ENCODE measurements at regions not wholly inside any gene's neighbourhood (a gene's known extent, or its start where the extent isn't known, plus 50 kb on each side); places are given as distances from the start of the nearest gene placed in this dataset.

DNA sequence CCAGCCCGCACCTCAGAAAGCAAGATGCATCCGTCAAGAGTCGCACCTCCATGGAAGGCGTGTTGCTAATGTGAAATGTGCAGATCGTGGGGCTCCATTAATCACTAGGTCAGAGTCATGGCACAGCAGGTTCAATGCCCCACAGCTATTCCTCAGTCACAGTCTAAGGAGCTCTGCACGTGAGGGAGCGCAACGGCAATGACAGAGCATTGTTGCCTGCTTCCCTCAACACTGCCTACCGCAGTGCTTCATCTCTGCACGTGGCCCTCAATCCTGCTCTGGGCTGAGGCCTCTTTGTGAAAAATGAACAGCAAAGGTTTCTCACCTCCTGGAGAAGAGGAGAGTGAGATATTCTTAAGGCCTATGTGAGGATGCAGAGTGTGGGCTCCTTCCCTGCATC is 995.2 kb upstream of the TMEM132C start:
- H3K4me1 Mint-ChIP-seq: no peaks in the 10 kb centered on the region
- WGBS (ENCODE audit: insufficient coverage): 100% methylated on average over 5 of the region's 10 CpGs
- H3K9me3 ChIP-seq (ENCODE audit: control extremely low read depth in 1 of 3, control insufficient read depth in 2 of 3, insufficient read depth in 1 of 3, low read length in 2 of 3): peaks cover 0 to 5% (median 0%) of the 10 kb centered on the region in 3 donors
- H3K4me2 ChIP-seq (replicated peaks; ENCODE audit: low read depth, low read length, poor library complexity, severe bottlenecking): no peak overlapping the region
- ATAC-seq (ENCODE audit: low read depth) (no peak), DNase-seq (no peak)
- H3K4me3 ChIP-seq (ENCODE audit: control extremely low read depth in 1 of 5, extremely low read depth in 1 of 5, insufficient read depth in 1 of 5, low read depth in 2 of 5, low read length in 4 of 5): no peak overlapping the region
- H4K20me1 ChIP-seq (ENCODE audit: control insufficient read depth, insufficient read depth, low read length, poor library complexity, severe bottlenecking): no peaks in the 10 kb centered on the region
- H3K9ac ChIP-seq (ENCODE audit: low read length): no peak overlapping the region
- intact Hi-C loops (cut with micrococcal nuclease): no loop called here
- no peaks in the 10 kb centered on the region for H3K27me3 Mint-ChIP-seq
- H3K36me3 ChIP-seq (replicated peaks in 1 of 2; ENCODE audit: control extremely low read depth in 1 of 2, control insufficient read depth in 1 of 2, extremely low read depth in 1 of 2, insufficient read depth in 2 of 2, low read length in 1 of 2): no peaks in the 10 kb centered on the region
- POLR2A ChIA-PET: no interaction called here
- H3K27ac Mint-ChIP-seq: no peak overlapping the region
- TF ChIP-seq EZH2 (IDR thresholded peaks at IDR 0.05; ENCODE audit: borderline replicate concordance, insufficient read depth, low read depth, low read length, poor library complexity, severe bottlenecking): no peak
- TF ChIP-seq, protein P1, sequence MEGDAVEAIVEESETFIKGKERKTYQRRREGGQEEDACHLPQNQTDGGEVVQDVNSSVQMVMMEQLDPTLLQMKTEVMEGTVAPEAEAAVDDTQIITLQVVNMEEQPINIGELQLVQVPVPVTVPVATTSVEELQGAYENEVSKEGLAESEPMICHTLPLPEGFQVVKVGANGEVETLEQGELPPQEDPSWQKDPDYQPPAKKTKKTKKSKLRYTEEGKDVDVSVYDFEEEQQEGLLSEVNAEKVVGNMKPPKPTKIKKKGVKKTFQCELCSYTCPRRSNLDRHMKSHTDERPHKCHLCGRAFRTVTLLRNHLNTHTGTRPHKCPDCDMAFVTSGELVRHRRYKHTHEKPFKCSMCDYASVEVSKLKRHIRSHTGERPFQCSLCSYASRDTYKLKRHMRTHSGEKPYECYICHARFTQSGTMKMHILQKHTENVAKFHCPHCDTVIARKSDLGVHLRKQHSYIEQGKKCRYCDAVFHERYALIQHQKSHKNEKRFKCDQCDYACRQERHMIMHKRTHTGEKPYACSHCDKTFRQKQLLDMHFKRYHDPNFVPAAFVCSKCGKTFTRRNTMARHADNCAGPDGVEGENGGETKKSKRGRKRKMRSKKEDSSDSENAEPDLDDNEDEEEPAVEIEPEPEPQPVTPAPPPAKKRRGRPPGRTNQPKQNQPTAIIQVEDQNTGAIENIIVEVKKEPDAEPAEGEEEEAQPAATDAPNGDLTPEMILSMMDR (IDR thresholded peaks at IDR 0.05): no peak
- H3K4me3 Mint-ChIP-seq: no peak overlapping the region
- H2AFZ ChIP-seq (ENCODE audit: insufficient read depth, low read depth, low read length, poor library complexity, severe bottlenecking): no peak overlapping the region
- H3K79me2 ChIP-seq (ENCODE audit: control insufficient read depth, insufficient read depth, low read length): no peaks in the 10 kb centered on the region
- H3K27ac ChIP-seq (ENCODE audit: low read length in 2 of 2): no peak overlapping the region
- no peaks in the 10 kb centered on the region for H3K9me3 Mint-ChIP-seq (ENCODE audit: insufficient read depth)
- H3K27me3 ChIP-seq (replicated peaks in 1 of 4; ENCODE audit: control extremely low read depth in 1 of 4, control insufficient read depth in 3 of 4, insufficient read depth in 4 of 4, low read length in 3 of 4): no peaks in the 10 kb centered on the region
- CTCF ChIA-PET: no interaction called here
- H3K4me1 ChIP-seq (ENCODE audit: control insufficient read depth in 2 of 2, insufficient read depth in 2 of 2, low read length in 2 of 2): no peaks in the 10 kb centered on the region

DNA sequence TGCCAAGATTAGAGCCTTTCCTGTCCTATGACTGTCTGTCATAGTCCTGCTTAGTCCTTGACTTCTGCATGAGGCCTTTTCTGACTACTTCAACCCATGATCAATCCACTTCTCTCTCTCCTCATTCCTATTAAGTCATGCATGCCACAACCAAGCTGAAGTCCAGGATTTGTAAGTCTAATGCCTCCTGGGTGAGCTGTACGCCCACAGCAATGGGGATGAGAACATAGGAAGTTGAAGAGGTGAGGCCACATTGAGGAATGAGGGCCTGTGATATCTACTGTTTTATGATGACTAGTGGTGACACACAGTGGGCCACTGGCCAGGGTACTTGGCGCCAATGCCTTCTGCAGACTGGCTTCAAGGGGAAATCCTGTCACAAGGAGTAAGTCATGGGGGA is 994.1 kb upstream of the TMEM132C start:
- H3K9me3 Mint-ChIP-seq (ENCODE audit: insufficient read depth): no peaks in the 10 kb centered on the region
- POLR2A ChIA-PET: no interaction called here

More for the DNA sequence above, 994.1 kb upstream of the TMEM132C start:
- no peaks in the 10 kb centered on the region for H3K79me2 ChIP-seq (ENCODE audit: control insufficient read depth, insufficient read depth, low read length)
- TF ChIP-seq, protein P1 (IDR thresholded peaks at IDR 0.05): no peak
- no peak for TF ChIP-seq EZH2 (IDR thresholded peaks at IDR 0.05; ENCODE audit: borderline replicate concordance, insufficient read depth, low read depth, low read length, poor library complexity, severe bottlenecking)
- CTCF ChIA-PET: no interaction called here
- no peak overlapping the region for H3K27ac ChIP-seq (ENCODE audit: low read length in 2 of 2)
- no peaks in the 10 kb centered on the region for H3K27me3 ChIP-seq (replicated peaks in 1 of 4; ENCODE audit: control extremely low read depth in 1 of 4, control insufficient read depth in 3 of 4, insufficient read depth in 4 of 4, low read length in 3 of 4)
- WGBS (ENCODE audit: insufficient coverage): 94% methylated on average over 2 of the region's 2 CpGs
- ATAC-seq (ENCODE audit: low read depth) (no peak), DNase-seq (no peak)
- no peaks in the 10 kb centered on the region for H4K20me1 ChIP-seq (ENCODE audit: control insufficient read depth, insufficient read depth, low read length, poor library complexity, severe bottlenecking)
- intact Hi-C loops (cut with micrococcal nuclease): no loop called here
- H2AFZ ChIP-seq (ENCODE audit: insufficient read depth, low read depth, low read length, poor library complexity, severe bottlenecking): no peak overlapping the region
- no peaks in the 10 kb centered on the region for H3K36me3 ChIP-seq (replicated peaks in 1 of 2; ENCODE audit: control extremely low read depth in 1 of 2, control insufficient read depth in 1 of 2, extremely low read depth in 1 of 2, insufficient read depth in 2 of 2, low read length in 1 of 2)
- no peak overlapping the region for H3K4me3 Mint-ChIP-seq
- H3K27me3 Mint-ChIP-seq: no peaks in the 10 kb centered on the region
- no peaks in the 10 kb centered on the region for H3K4me1 ChIP-seq (ENCODE audit: control insufficient read depth in 2 of 2, insufficient read depth in 2 of 2, low read length in 2 of 2)
- no peak overlapping the region for H3K4me3 ChIP-seq (ENCODE audit: control extremely low read depth in 1 of 5, extremely low read depth in 1 of 5, insufficient read depth in 1 of 5, low read depth in 2 of 5, low read length in 4 of 5)
- no peak overlapping the region for H3K27ac Mint-ChIP-seq
- H3K4me1 Mint-ChIP-seq: no peaks in the 10 kb centered on the region
- H3K9me3 ChIP-seq (ENCODE audit: control extremely low read depth in 1 of 3, control insufficient read depth in 2 of 3, insufficient read depth in 1 of 3, low read length in 2 of 3): peaks cover 0 to 7% (median 0%) of the 10 kb centered on the region in 3 donors
- H3K9ac ChIP-seq (ENCODE audit: low read length): no peak overlapping the region
- H3K4me2 ChIP-seq (replicated peaks; ENCODE audit: low read depth, low read length, poor library complexity, severe bottlenecking): no peak overlapping the region

Data from B cell (primary cell).